Effector CD4-positive, alpha-beta T cell (primary cell): ENCODE measurements at regions not wholly inside any gene's neighbourhood (a gene's known extent, or its start where the extent isn't known, plus 50 kb on each side); places are given as distances from the start of the nearest gene placed in this dataset.

Source experiments
- DNase-seq: peaks from one replicate; pipeline ENCODE4 v3.0.0-alpha.2; 2020

- no peak for DNase-seq
These were observed 163.0 kb downstream of the RPS12 start for GRCh38 chr6:132977413-132977812.

GRCh38 chr6:132978685-132979084, 164.3 kb downstream of the RPS12 start:
- no peak for DNase-seq

- no peak for DNase-seq
These were observed 179.4 kb downstream of the RPS12 start for GRCh38 chr6:132993738-132994137.

GRCh38 chr6:132995009-132995408, 180.6 kb downstream of the RPS12 start:
- no peak for DNase-seq

GRCh38 chr6:132995432-132995831, 181.1 kb downstream of the RPS12 start:
- DNase-seq = no peak

GRCh38 chr6:132998418-132998817, 184.0 kb downstream of the RPS12 start:
- DNase-seq = no peak

- DNase-seq = no peak
These were observed 186.7 kb downstream of the RPS12 start for GRCh38 chr6:133001040-133001565.

GRCh38 chr6:133004304-133004884, 190.0 kb downstream of the RPS12 start:
- DNase-seq = no peak

- no peak for DNase-seq
These were observed 198.4 kb downstream of the RPS12 start for GRCh38 chr6:133012774-133013173.

GRCh38 chr6:133016631-133017030, 202.3 kb downstream of the RPS12 start:
- no peak for DNase-seq

GRCh38 chr6:133017581-133017980, 203.2 kb downstream of the RPS12 start:
- no peak for DNase-seq

- DNase-seq = no peak
These were observed 212.3 kb downstream of the RPS12 start for GRCh38 chr6:133026705-133027104.

- DNase-seq = no peak
These were observed 207.9 kb upstream of the EYA4 start for GRCh38 chr6:133033263-133033662.

GRCh38 chr6:133034509-133035206, 206.5 kb upstream of the EYA4 start:
- no peak for DNase-seq

- DNase-seq = no peak
These were observed 200.9 kb upstream of the EYA4 start for GRCh38 chr6:133040094-133040802.

- no peak for DNase-seq
These were observed 200.2 kb upstream of the EYA4 start for GRCh38 chr6:133040803-133041419.

GRCh38 chr6:133042550-133043120, 198.5 kb upstream of the EYA4 start:
- DNase-seq = no peak

- DNase-seq = no peak
These were observed 194.6 kb upstream of the EYA4 start for GRCh38 chr6:133046576-133046975.

- no peak for DNase-seq
These were observed 194.0 kb upstream of the EYA4 start for GRCh38 chr6:133047065-133047665.

- DNase-seq = no peak
These were observed 193.5 kb upstream of the EYA4 start for GRCh38 chr6:133047706-133048105.

GRCh38 chr6:133051240-133051639, 189.9 kb upstream of the EYA4 start:
- no peak for DNase-seq

- DNase-seq = no peak
These were observed 188.7 kb upstream of the EYA4 start for GRCh38 chr6:133052465-133052864.
